Activated T-helper 17 cell treated with anti-CD3 and anti-CD28 coated beads, Interleukin-2, amount 50 U/mL, for 72 hours (primary cell): ENCODE measurements at regions not wholly inside any gene's neighbourhood (a gene's known extent, or its start where the extent isn't known, plus 50 kb on each side); places are given as distances from the start of the nearest gene placed in this dataset.

Source experiments
- ATAC-seq: fragments of 150-1000 bp; cut with Tn5 transposase; replicated peaks from 2 replicates; pipeline ENCODE4 v1.10.0; 2021; ENCODE audit warnings: mild to moderate bottlenecking, moderate library complexity
- H3K27ac Mint-ChIP-seq: one replicate; pipeline ENCODE4 v1.8.0; 2022; ENCODE audit warnings: mixed read lengths
- H3K27me3 Mint-ChIP-seq: one replicate; pipeline ENCODE4 v1.8.0; 2022; ENCODE audit warnings: mixed read lengths
- H3K36me3 Mint-ChIP-seq: one replicate; pipeline ENCODE4 v1.8.0; 2022; ENCODE audit warnings: low read depth, mild to moderate bottlenecking, mixed read lengths
- H3K4me1 Mint-ChIP-seq: one replicate; pipeline ENCODE4 v1.8.0; 2022; ENCODE audit warnings: mixed read lengths
- H3K4me3 Mint-ChIP-seq: one replicate; pipeline ENCODE4 v1.8.0; 2022; ENCODE audit warnings: mild to moderate bottlenecking, mixed read lengths
- H3K9me3 Mint-ChIP-seq: one replicate; pipeline ENCODE4 v1.8.0; 2022; ENCODE audit warnings: mixed read lengths

DNA sequence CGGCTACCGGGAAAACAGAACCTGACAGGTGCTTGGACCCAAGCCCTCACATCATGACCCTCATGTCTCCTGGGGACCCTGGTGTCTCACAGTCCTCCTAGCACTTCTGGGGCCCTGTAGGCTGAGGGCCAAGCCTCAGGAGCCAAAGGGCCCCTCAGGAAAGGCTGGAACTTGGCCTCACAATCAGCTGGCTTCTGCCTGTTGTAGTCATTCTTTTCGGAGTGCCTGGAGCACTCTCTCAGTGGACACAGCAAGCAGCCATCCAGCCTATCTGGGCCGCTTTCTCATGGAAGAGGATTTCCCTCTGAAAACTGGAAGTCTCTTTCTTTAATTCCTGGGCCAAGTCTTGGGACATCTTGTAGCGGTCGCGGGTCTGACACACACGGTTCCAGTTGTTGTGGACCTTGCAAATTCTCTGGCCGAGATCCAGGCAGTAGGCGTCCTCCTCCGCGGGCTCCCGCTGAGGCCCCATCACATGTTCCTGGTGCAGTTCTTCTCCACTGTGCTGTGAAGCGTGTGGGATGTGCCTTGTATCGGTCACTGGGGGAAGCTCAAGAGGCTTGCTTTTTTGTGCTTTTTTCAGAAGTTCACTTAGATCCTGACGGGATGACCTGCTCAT lies 169.3 kb downstream of the EMP1 start:
- Mint-ChIP-seq H3K27ac (no peak overlapping the region), H3K36me3 (no peaks in the 10 kb centered on the region), H3K27me3 (peaks cover 22% of the 10 kb centered on the region), H3K9me3 (no peaks in the 10 kb centered on the region), H3K4me1 (no peaks in the 10 kb centered on the region), H3K4me3 (no peak overlapping the region)
- ATAC-seq: no peak

GRCh38 chr12:13362260-13362841 lies 165.8 kb downstream of the EMP1 start:
- Mint-ChIP-seq H3K9me3 (no peaks in the 10 kb centered on the region), H3K4me3 (no peak overlapping the region), H3K36me3 (no peaks in the 10 kb centered on the region), H3K27ac (no peak overlapping the region), H3K4me1 (no peaks in the 10 kb centered on the region), H3K27me3 (peaks cover 44% of the 10 kb centered on the region)
- peak; percentile 48 for ATAC-seq

- H3K27ac Mint-ChIP-seq: no peak overlapping the region
- H3K4me1 Mint-ChIP-seq: no peaks in the 10 kb centered on the region
Observed at GRCh38 chr12:13359636-13360035, 163.1 kb downstream of the EMP1 start.

DNA sequence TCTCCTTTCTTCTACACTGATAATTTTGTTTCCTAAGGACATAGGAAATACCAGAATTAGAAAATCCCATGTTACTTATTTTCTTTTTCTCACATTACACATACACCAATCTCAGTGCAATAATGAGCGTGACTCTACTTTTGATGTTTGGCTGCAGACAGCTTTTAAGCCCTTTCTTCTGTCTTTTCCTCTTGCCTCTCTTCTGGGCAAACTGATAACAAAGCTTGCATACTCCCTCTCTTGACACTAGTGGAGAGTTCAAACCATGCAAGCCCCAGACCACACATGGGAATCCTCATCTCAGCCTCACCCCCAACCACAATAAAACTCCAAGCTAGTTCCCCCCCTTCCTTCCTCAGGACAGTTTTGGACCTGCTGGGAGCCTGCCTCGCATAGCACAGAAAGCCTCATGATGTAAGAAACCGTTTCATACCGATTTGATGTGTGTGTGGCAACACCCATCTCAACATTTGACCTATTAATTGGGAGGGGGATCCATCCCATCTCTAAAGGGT lies 161.9 kb downstream of the EMP1 start:
- Mint-ChIP-seq H3K9me3 (no peaks in the 10 kb centered on the region), H3K36me3 (no peaks in the 10 kb centered on the region), H3K4me1 (no peaks in the 10 kb centered on the region), H3K4me3 (no peak overlapping the region), H3K27ac (no peak overlapping the region), H3K27me3 (peaks cover 37% of the 10 kb centered on the region)
- ATAC-seq: no peak

More at GRCh38 chr12:13359636-13360035, 163.1 kb downstream of the EMP1 start:
- Mint-ChIP-seq H3K36me3 (no peaks in the 10 kb centered on the region), H3K9me3 (no peaks in the 10 kb centered on the region), H3K4me3 (no peak overlapping the region), H3K27me3 (peaks cover 38% of the 10 kb centered on the region)
- ATAC-seq: no peak

DNA sequence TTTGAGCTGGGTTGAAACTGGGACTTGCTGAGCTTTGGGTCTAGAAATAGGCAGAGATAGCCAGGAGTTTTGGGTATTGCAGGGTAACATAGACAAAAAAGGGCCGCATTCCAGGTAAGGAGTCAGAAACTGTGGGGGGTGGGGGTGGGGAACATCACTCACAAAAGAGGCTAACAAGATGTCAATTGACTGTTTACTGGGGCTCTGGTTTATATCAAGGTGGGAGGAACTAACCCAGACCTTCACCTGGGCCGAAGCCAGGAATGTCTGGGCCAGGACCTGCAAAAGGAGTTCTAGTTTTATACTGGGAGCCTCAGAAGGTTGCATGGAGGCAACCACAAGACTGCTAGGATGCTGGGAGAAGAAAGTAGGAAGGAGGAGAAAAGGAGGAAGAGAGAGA lies 154.4 kb downstream of the EMP1 start:
- no peaks in the 10 kb centered on the region for H3K4me1 Mint-ChIP-seq
- peaks cover 22% of the 10 kb centered on the region for H3K27me3 Mint-ChIP-seq
- H3K27ac Mint-ChIP-seq: no peak overlapping the region
- ATAC-seq: no peak
- no peaks in the 10 kb centered on the region for H3K36me3 Mint-ChIP-seq
- no peaks in the 10 kb centered on the region for H3K9me3 Mint-ChIP-seq
- no peak overlapping the region for H3K4me3 Mint-ChIP-seq

- H3K4me1 Mint-ChIP-seq: no peaks in the 10 kb centered on the region
- no peak overlapping the region for H3K4me3 Mint-ChIP-seq
- H3K27ac Mint-ChIP-seq: no peak overlapping the region
- no peaks in the 10 kb centered on the region for H3K9me3 Mint-ChIP-seq
- H3K27me3 Mint-ChIP-seq: peaks cover 22% of the 10 kb centered on the region
- no peak for ATAC-seq
- no peaks in the 10 kb centered on the region for H3K36me3 Mint-ChIP-seq
Observed at GRCh38 chr12:13350381-13350780, 153.9 kb downstream of the EMP1 start.

DNA sequence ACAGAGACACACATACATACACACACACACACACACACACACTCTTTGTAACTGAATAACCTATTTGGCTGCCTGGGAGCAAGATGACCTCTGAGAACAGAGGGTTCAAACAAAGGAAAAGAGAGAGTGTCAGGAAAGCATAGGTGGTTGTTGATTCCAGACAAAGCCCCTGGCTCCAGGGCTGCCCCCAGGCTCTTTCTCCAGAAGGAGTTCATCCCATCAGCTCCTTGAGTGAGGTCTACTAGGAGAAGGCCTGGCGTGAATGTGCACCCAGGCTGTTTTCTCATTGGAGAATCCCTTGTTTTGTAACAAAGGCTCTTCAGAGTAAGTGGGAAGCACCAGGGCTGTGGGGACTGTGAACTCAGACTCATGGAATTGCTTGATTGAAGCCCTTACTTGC lies 151.9 kb downstream of the EMP1 start:
- H3K27me3 Mint-ChIP-seq: peaks cover 22% of the 10 kb centered on the region

GRCh38 chr12:13347241-13348043 lies 150.9 kb downstream of the EMP1 start:
- Mint-ChIP-seq H3K4me1 (no peaks in the 10 kb centered on the region), H3K9me3 (no peaks in the 10 kb centered on the region), H3K4me3 (no peak overlapping the region), H3K27ac (no peak overlapping the region), H3K27me3 (peaks cover 23% of the 10 kb centered on the region), H3K36me3 (no peaks in the 10 kb centered on the region)
- ATAC-seq: peak; percentile 86

More for the DNA sequence above, 151.9 kb downstream of the EMP1 start:
- H3K4me1 Mint-ChIP-seq: no peaks in the 10 kb centered on the region
- no peak overlapping the region for H3K27ac Mint-ChIP-seq
- no peaks in the 10 kb centered on the region for H3K36me3 Mint-ChIP-seq
- no peak overlapping the region for H3K4me3 Mint-ChIP-seq
- H3K9me3 Mint-ChIP-seq: no peaks in the 10 kb centered on the region
- no peak for ATAC-seq

- no peaks in the 10 kb centered on the region for H3K4me1 Mint-ChIP-seq
- peaks cover 24% of the 10 kb centered on the region for H3K27me3 Mint-ChIP-seq
- no peak for ATAC-seq
- H3K36me3 Mint-ChIP-seq: no peaks in the 10 kb centered on the region
- H3K4me3 Mint-ChIP-seq: no peak overlapping the region
- H3K27ac Mint-ChIP-seq: no peak overlapping the region
- no peaks in the 10 kb centered on the region for H3K9me3 Mint-ChIP-seq
Observed at GRCh38 chr12:13345722-13346121, 149.2 kb downstream of the EMP1 start.

GRCh38 chr12:13343375-13343774 lies 146.8 kb downstream of the EMP1 start:
- no peak overlapping the region for H3K4me3 Mint-ChIP-seq
- no peak overlapping the region for H3K27ac Mint-ChIP-seq
- no peaks in the 10 kb centered on the region for H3K36me3 Mint-ChIP-seq
- ATAC-seq: peak; percentile 9
- H3K4me1 Mint-ChIP-seq: no peaks in the 10 kb centered on the region
- H3K27me3 Mint-ChIP-seq: peaks cover 17% of the 10 kb centered on the region
- H3K9me3 Mint-ChIP-seq: no peaks in the 10 kb centered on the region

- no peak overlapping the region for H3K4me3 Mint-ChIP-seq
- H3K27ac Mint-ChIP-seq: no peak overlapping the region
- H3K36me3 Mint-ChIP-seq: no peaks in the 10 kb centered on the region
- H3K4me1 Mint-ChIP-seq: no peaks in the 10 kb centered on the region
- peaks cover 17% of the 10 kb centered on the region for H3K27me3 Mint-ChIP-seq
- H3K9me3 Mint-ChIP-seq: no peaks in the 10 kb centered on the region
- peak; percentile 72 for ATAC-seq
Observed at GRCh38 chr12:13342971-13343370, 146.4 kb downstream of the EMP1 start.

GRCh38 chr12:13340149-13340548 lies 143.6 kb downstream of the EMP1 start:
- Mint-ChIP-seq H3K4me3 (no peak overlapping the region), H3K27me3 (peaks cover 19% of the 10 kb centered on the region), H3K36me3 (no peaks in the 10 kb centered on the region), H3K4me1 (no peaks in the 10 kb centered on the region), H3K27ac (no peak overlapping the region), H3K9me3 (no peaks in the 10 kb centered on the region)
- ATAC-seq: no peak

GRCh38 chr12:13339538-13339937 lies 143.0 kb downstream of the EMP1 start:
- H3K36me3 Mint-ChIP-seq: no peaks in the 10 kb centered on the region
- no peaks in the 10 kb centered on the region for H3K9me3 Mint-ChIP-seq
- no peak overlapping the region for H3K27ac Mint-ChIP-seq
- H3K4me1 Mint-ChIP-seq: no peaks in the 10 kb centered on the region
- no peak for ATAC-seq
- H3K4me3 Mint-ChIP-seq: no peak overlapping the region
- H3K27me3 Mint-ChIP-seq: peaks cover 22% of the 10 kb centered on the region

DNA sequence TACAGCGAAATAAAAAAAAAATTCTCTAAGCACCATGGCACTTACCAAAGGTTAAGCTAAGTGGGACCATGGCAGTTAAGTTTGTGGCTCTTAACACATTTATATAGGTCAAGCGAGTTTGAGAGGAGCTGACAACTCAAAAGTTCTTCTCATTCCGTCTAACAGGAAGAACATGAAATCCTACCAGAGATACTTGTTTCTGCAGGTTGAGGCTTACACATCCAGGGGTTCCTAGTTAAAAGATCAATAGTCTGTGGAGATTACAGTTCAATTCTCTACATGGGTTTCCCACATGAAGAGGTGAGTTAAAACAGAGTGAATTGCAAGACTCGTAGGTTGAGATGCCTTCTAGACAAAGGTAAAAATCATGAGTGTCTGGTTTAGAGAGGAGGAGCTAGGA lies 142.6 kb downstream of the EMP1 start:
- Mint-ChIP-seq H3K9me3 (no peaks in the 10 kb centered on the region), H3K4me1 (no peaks in the 10 kb centered on the region), H3K27me3 (peaks cover 22% of the 10 kb centered on the region), H3K27ac (no peak overlapping the region), H3K4me3 (no peak overlapping the region), H3K36me3 (no peaks in the 10 kb centered on the region)
- ATAC-seq: no peak

DNA sequence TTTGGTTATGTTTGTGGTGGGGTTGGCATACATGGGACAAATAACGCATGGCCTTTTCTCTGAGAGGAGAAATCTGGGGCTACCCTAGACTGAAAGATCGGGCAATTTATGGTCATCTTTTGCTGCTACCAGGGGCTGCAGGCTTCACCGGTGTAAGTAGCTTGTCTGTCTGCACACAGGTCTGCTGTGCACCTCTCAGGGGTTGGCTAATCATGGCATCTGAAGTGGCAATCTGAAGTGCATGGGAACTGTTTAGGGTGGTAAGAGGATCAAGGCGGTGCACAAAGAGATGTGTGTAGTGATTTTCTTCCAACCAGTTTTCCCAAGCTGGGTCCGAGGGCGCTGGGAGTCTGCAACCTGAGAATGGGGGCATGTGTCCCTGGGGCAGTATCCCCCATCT lies 141.3 kb downstream of the EMP1 start:
- Mint-ChIP-seq H3K36me3 (no peaks in the 10 kb centered on the region), H3K4me3 (no peak overlapping the region), H3K27me3 (peaks cover 22% of the 10 kb centered on the region), H3K9me3 (no peaks in the 10 kb centered on the region), H3K4me1 (no peaks in the 10 kb centered on the region), H3K27ac (no peak overlapping the region)
- ATAC-seq: no peak
